Neural cell (in vitro differentiated cells): ENCODE measurements at regions not wholly inside any gene's neighbourhood (a gene's known extent, or its start where the extent isn't known, plus 50 kb on each side); places are given as distances from the start of the nearest gene placed in this dataset.

ENCODE experiments used
- H2AFZ ChIP-seq: fragments of 200-600, 300-800 bp; sonication (generic), shearing (Covaris generic); 2 replicates; pipeline ENCODE4 v1.6.0; 2014; ENCODE audit warnings: low read depth, mild to moderate bottlenecking, antibody characterized with exemption, low read length, moderate library complexity
- H3F3A ChIP-seq: fragments of 200-600 bp; shearing (Covaris generic); 2 replicates; pipeline ENCODE4 v1.6.1; 2016; ENCODE audit warnings: mild to moderate bottlenecking, moderate library complexity, mixed read lengths, antibody characterized with exemption, low read length; ENCODE audit not compliant: insufficient read depth, poor library complexity, severe bottlenecking
- H3K27ac ChIP-seq: fragments of 200-600, 300-800 bp; sonication (generic), shearing (Covaris generic); 2 replicates; pipeline ENCODE4 v1.5.1; 2014; ENCODE audit warnings: mild to moderate bottlenecking, low read length, moderate library complexity
- H3K27me3 ChIP-seq: fragments of 300-800, 200-600 bp; sonication (generic), shearing (Covaris generic); 2 replicates; pipeline ENCODE4 v1.6.0; 2014; ENCODE audit warnings: mild to moderate bottlenecking, low read depth, low read length, moderate library complexity; ENCODE audit not compliant: insufficient read depth
- H3K36me3 ChIP-seq: fragments of 300-800, 200-600 bp; sonication (generic), shearing (Covaris generic); 2 replicates; pipeline ENCODE4 v1.5.1; 2014; ENCODE audit warnings: mild to moderate bottlenecking, antibody characterized with exemption, low read length, moderate library complexity; ENCODE audit not compliant: insufficient read depth
- H3K4me2 ChIP-seq: fragments of 300-800, 200-600 bp; sonication (generic), shearing (Covaris generic); 2 replicates; pipeline ENCODE4 v1.6.0; 2014; ENCODE audit warnings: mild to moderate bottlenecking, low read length
- H3K4me3 ChIP-seq: fragments of 300-800, 200-600 bp; sonication (generic), shearing (Covaris generic); 2 replicates; pipeline ENCODE4 v1.5.1; 2014; ENCODE audit warnings: mild to moderate bottlenecking, low read length, moderate library complexity
- H3K79me2 ChIP-seq: fragments of 200-600 bp; shearing (Covaris generic); replicated peaks from 2 replicates; pipeline ENCODE4 v1.6.0; 2014; ENCODE audit warnings: mild to moderate bottlenecking, low read length, moderate library complexity; ENCODE audit not compliant: insufficient read depth
- H3K9ac ChIP-seq: fragments of 300-800, 200-600 bp; sonication (generic), shearing (Covaris generic); 2 replicates; pipeline ENCODE4 v1.6.1; 2016; ENCODE audit warnings: mild to moderate bottlenecking, low read length, mixed read lengths
- H3K9me2 ChIP-seq: fragments of 200-600 bp; shearing (Covaris generic); 2 replicates; pipeline ENCODE4 v1.6.1; 2016; ENCODE audit warnings: mild to moderate bottlenecking, low read length, mixed read lengths; ENCODE audit not compliant: insufficient read depth
- H3K9me3 ChIP-seq: fragments of 200-600, 300-800 bp; sonication (generic), shearing (Covaris generic); 2 replicates; pipeline ENCODE4 v1.6.1; 2016; ENCODE audit warnings: mild to moderate bottlenecking, mixed run types, low read length, moderate library complexity, mixed read lengths
- H4K20me1 ChIP-seq: fragments of 200-600 bp; shearing (Covaris generic); 2 replicates; pipeline ENCODE4 v1.6.1; 2016; ENCODE audit warnings: mild to moderate bottlenecking, mixed run types; ENCODE audit not compliant: insufficient read depth
- EP300 ChIP-seq: fragments of 450-650 bp; conservative IDR thresholded peaks from 2 replicates; pipeline ENCODE4 v1.6.1; 2014; ENCODE audit warnings: antibody characterized with exemption, mild to moderate bottlenecking, moderate library complexity; ENCODE audit not compliant: poor library complexity, severe bottlenecking
- EZH2 ChIP-seq: fragments of 200-600, 300-800 bp; shearing (Covaris generic), sonication (generic); IDR thresholded peaks from 2 replicates; pipeline ENCODE4 v1.6.1; 2014; ENCODE audit warnings: antibody characterized with exemption, low read length, borderline replicate concordance, mild to moderate bottlenecking; ENCODE audit not compliant: insufficient read depth, poor library complexity, severe bottlenecking
- MXI1 ChIP-seq: fragments of 450-650 bp; conservative IDR thresholded peaks from 2 replicates; pipeline ENCODE4 v1.6.1; 2014; ENCODE audit warnings: antibody characterized with exemption, mild to moderate bottlenecking; ENCODE audit not compliant: poor library complexity, severe bottlenecking
- POLR2AphosphoS5 ChIP-seq: IDR thresholded peaks from 2 replicates; pipeline ENCODE4 v1.6.1; 2012
- RAD21 ChIP-seq: fragments of 450-650 bp; conservative IDR thresholded peaks from 2 replicates; pipeline ENCODE4 v1.6.1; 2014; ENCODE audit warnings: antibody characterized with exemption, mild to moderate bottlenecking, moderate library complexity
- REST ChIP-seq: IDR thresholded peaks from 2 replicates; pipeline ENCODE4 v1.6.1; 2012; ENCODE audit warnings: borderline replicate concordance
- SMC3 ChIP-seq: fragments of 450-650 bp; conservative IDR thresholded peaks from 2 replicates; pipeline ENCODE4 v1.6.1; 2014; ENCODE audit warnings: antibody characterized with exemption, mild to moderate bottlenecking, moderate library complexity; ENCODE audit not compliant: poor library complexity
- TAF1 ChIP-seq: IDR thresholded peaks from 2 replicates; pipeline ENCODE4 v1.6.1; 2012; ENCODE audit warnings: low read depth
- TF ChIP-seq, protein P1 (sequence below): fragments of 450-650 bp; IDR thresholded peaks from 2 replicates; pipeline ENCODE4 v1.5.1; 2014; ENCODE audit warnings: antibody characterized with exemption, mild to moderate bottlenecking, moderate library complexity; ENCODE audit not compliant: poor library complexity, severe bottlenecking

GRCh38 chr5:4553978-4554377 is 586.2 kb upstream of the ADAMTS16 start:
- Histone ChIP-seq H3K27ac (no peak overlapping the region), H3K9me2 (no peaks in the 10 kb centered on the region), H3K27me3 (peaks cover 41% of the 10 kb centered on the region), H3K36me3 (no peaks in the 10 kb centered on the region), H3K9ac (no peak overlapping the region), H4K20me1 (no peaks in the 10 kb centered on the region), H3F3A (no peaks in the 10 kb centered on the region), H3K4me3 (no peak overlapping the region), H2AFZ (no peak overlapping the region), H3K9me3 (peaks cover 3% of the 10 kb centered on the region), H3K79me2 (no peaks in the 10 kb centered on the region), H3K4me2 (no peak overlapping the region)
- TF ChIP-seq MXI1 (no peak), EZH2 (no peak), EP300 (no peak), SMC3 (no peak), TAF1 (no peak), POLR2AphosphoS5 (no peak), REST (no peak), RAD21 (no peak)
- TF ChIP-seq, protein P1, sequence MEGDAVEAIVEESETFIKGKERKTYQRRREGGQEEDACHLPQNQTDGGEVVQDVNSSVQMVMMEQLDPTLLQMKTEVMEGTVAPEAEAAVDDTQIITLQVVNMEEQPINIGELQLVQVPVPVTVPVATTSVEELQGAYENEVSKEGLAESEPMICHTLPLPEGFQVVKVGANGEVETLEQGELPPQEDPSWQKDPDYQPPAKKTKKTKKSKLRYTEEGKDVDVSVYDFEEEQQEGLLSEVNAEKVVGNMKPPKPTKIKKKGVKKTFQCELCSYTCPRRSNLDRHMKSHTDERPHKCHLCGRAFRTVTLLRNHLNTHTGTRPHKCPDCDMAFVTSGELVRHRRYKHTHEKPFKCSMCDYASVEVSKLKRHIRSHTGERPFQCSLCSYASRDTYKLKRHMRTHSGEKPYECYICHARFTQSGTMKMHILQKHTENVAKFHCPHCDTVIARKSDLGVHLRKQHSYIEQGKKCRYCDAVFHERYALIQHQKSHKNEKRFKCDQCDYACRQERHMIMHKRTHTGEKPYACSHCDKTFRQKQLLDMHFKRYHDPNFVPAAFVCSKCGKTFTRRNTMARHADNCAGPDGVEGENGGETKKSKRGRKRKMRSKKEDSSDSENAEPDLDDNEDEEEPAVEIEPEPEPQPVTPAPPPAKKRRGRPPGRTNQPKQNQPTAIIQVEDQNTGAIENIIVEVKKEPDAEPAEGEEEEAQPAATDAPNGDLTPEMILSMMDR = no peak

- H3F3A ChIP-seq = no peaks in the 10 kb centered on the region
- H3K27ac ChIP-seq = no peak overlapping the region
- H3K36me3 ChIP-seq = no peaks in the 10 kb centered on the region
- H3K4me3 ChIP-seq = no peak overlapping the region
- peaks cover 3% of the 10 kb centered on the region for H3K9me3 ChIP-seq
- no peak overlapping the region for H3K4me2 ChIP-seq
- H3K27me3 ChIP-seq = peaks cover 45% of the 10 kb centered on the region
- H3K9me2 ChIP-seq = no peaks in the 10 kb centered on the region
- TF ChIP-seq MXI1 = no peak
- TF ChIP-seq EP300 = no peak
- TF ChIP-seq SMC3 = no peak
- no peak for TF ChIP-seq TAF1
- TF ChIP-seq POLR2AphosphoS5 = no peak
- TF ChIP-seq EZH2 = no peak
- no peak for TF ChIP-seq RAD21
- TF ChIP-seq, protein P1 = no peak
- TF ChIP-seq REST = no peak
- no peaks in the 10 kb centered on the region for H4K20me1 ChIP-seq
- H2AFZ ChIP-seq = no peak overlapping the region
- no peaks in the 10 kb centered on the region for H3K79me2 ChIP-seq
- no peak overlapping the region for H3K9ac ChIP-seq
Measured at GRCh38 chr5:4555725-4556285, 584.3 kb upstream of the ADAMTS16 start.
